Ramos (cell line): ENCODE measurements at regions not wholly inside any gene's neighbourhood (a gene's known extent, or its start where the extent isn't known, plus 50 kb on each side); places are given as distances from the start of the nearest gene placed in this dataset.
"Not testable (repeated sequence)": the region's sequence is repeated elsewhere in the genome, so short reads cannot be mapped to it uniquely, and the experiment has no call there.

Experiments used
- in situ Hi-C: fragments of 300-500 bp; cut with MboI; formaldehyde crosslinking; loops from one replicate; pipeline ENCODE4 v1.14.3; 2022; ENCODE audit warnings: low sequenced_read_pairs; ENCODE audit not compliant: unreplicated experiment

GRCh38 chr5:105146867-105147266, 1584.3 kb upstream of the NUDT12 start:
- in situ Hi-C loops, result no loop called here

GRCh38 chr5:105145152-105145551, 1582.6 kb upstream of the NUDT12 start:
- in situ Hi-C loops, result no loop called here

GRCh38 chr5:105134328-105134727, 1571.7 kb upstream of the NUDT12 start:
- in situ Hi-C loops, result no loop called here

- in situ Hi-C loops, result no loop called here
Measured at GRCh38 chr5:105133087-105133486, 1570.5 kb upstream of the NUDT12 start.

GRCh38 chr5:105132581-105132980, 1570.0 kb upstream of the NUDT12 start:
- in situ Hi-C loops, result no loop called here

- in situ Hi-C loops, result no loop called here
Measured at GRCh38 chr5:105131045-105131444, 1568.5 kb upstream of the NUDT12 start.

GRCh38 chr5:105101577-105101976, 1539.0 kb upstream of the NUDT12 start:
- in situ Hi-C loops, result no loop called here

GRCh38 chr5:105088961-105089360, 1526.4 kb upstream of the NUDT12 start:
- in situ Hi-C loops, result no loop called here

- in situ Hi-C loops, result no loop called here
Measured at GRCh38 chr5:105088102-105088501, 1525.5 kb upstream of the NUDT12 start.

- in situ Hi-C loops, result no loop called here
Measured at GRCh38 chr5:105057893-105058292, 1495.3 kb upstream of the NUDT12 start.

- in situ Hi-C loops, result no loop called here
Measured at GRCh38 chr5:105057001-105057436, 1494.4 kb upstream of the NUDT12 start.

- in situ Hi-C loops, result no loop called here
Measured at GRCh38 chr5:105054406-105054805, 1491.8 kb upstream of the NUDT12 start.

GRCh38 chr5:105042623-105043022, 1480.0 kb upstream of the NUDT12 start:
- in situ Hi-C loops, result no loop called here

GRCh38 chr5:105036814-105037213, 1474.2 kb upstream of the NUDT12 start:
- in situ Hi-C loops, result not testable (repeated sequence)

- in situ Hi-C loops, result no loop called here
Measured at GRCh38 chr5:105034401-105034763, 1471.8 kb upstream of the NUDT12 start.

GRCh38 chr5:105033637-105034400, 1471.2 kb upstream of the NUDT12 start:
- in situ Hi-C loops, result no loop called here

GRCh38 chr5:105032917-105033316, 1470.3 kb upstream of the NUDT12 start:
- in situ Hi-C loops, result no loop called here

- in situ Hi-C loops, result no loop called here
Measured at GRCh38 chr5:105030153-105030552, 1467.6 kb upstream of the NUDT12 start.

- in situ Hi-C loops, result no loop called here
Measured at GRCh38 chr5:105015098-105015497, 1452.5 kb upstream of the NUDT12 start.

- in situ Hi-C loops, result no loop called here
Measured at GRCh38 chr5:104998572-104998971, 1436.0 kb upstream of the NUDT12 start.

GRCh38 chr5:104998169-104998568, 1435.6 kb upstream of the NUDT12 start:
- in situ Hi-C loops, result no loop called here

- in situ Hi-C loops, result no loop called here
Measured at GRCh38 chr5:104987074-104987473, 1424.5 kb upstream of the NUDT12 start.
